ENCODE measurements at regions not wholly inside any gene's neighbourhood (a gene's known extent, or its start where the extent isn't known, plus 50 kb on each side); places are given as distances from the start of the nearest gene placed in this dataset.

GRCh38 chr7:114317450-114318098, 97.0 kb upstream of the FOXP2 start:
- Histone ChIP-seq H4K5ac (ENCODE audit: insufficient read length, low read depth, low read length) (no peak overlapping the region), H3K79me2 (ENCODE audit: insufficient read depth, low read length) (no peaks in the 10 kb centered on the region), H2BK12ac (ENCODE audit: insufficient read length, low read depth, low read length) (no peak overlapping the region), H3K56ac (ENCODE audit: insufficient read length, low read depth, low read length) (no peak overlapping the region), H3K23ac (ENCODE audit: insufficient read length, low read depth, low read length) (no peak overlapping the region), H4K91ac (ENCODE audit: insufficient read length, low read depth, low read length) (no peak overlapping the region), H2BK5ac (ENCODE audit: insufficient read length, low read length) (no peak overlapping the region), H2BK15ac (ENCODE audit: low read depth, low read length) (no peak overlapping the region), H3K79me1 (ENCODE audit: insufficient read depth, low read depth, low read length, poor library complexity, severe bottlenecking) (no peaks in the 10 kb centered on the region), H2BK20ac (ENCODE audit: low read depth, low read length, poor library complexity, severe bottlenecking) (no peak overlapping the region), H3K18ac (ENCODE audit: insufficient read length, low read depth, low read length) (no peak overlapping the region), H3K27me3 (ENCODE audit: insufficient read depth, low read length) (no peaks in the 10 kb centered on the region), H3T11ph (ENCODE audit: low read length) (no peak overlapping the region), H3K23me2 (ENCODE audit: insufficient read length, low read depth, low read length, poor library complexity, severe bottlenecking) (no peaks in the 10 kb centered on the region), H2AFZ (ENCODE audit: low read length) (no peak overlapping the region), H3K4me1 (ENCODE audit: insufficient read depth, low read length) (no peaks in the 10 kb centered on the region), H3K9me3 (ENCODE audit: control insufficient read depth, low read depth, low read length) (no peaks in the 10 kb centered on the region), H2AK5ac (ENCODE audit: insufficient read length, low read length) (no peak overlapping the region), H4K20me1 (ENCODE audit: control insufficient read depth, insufficient read depth, insufficient read length) (no peaks in the 10 kb centered on the region), H3K9ac (ENCODE audit: extremely low read depth, insufficient read length, low read length) (no peak overlapping the region), H3K27ac (ENCODE audit: insufficient read length, low read depth, low read length) (no peak overlapping the region), H2BK120ac (ENCODE audit: low read depth, low read length, poor library complexity, severe bottlenecking) (no peak overlapping the region), H4K8ac (replicated peaks; ENCODE audit: insufficient read length, low read depth, low read length) (no peak overlapping the region), H3K4ac (ENCODE audit: low read depth, low read length) (no peak overlapping the region), H3K4me2 (ENCODE audit: insufficient read depth, insufficient read length, low read length) (no peak overlapping the region), H3K14ac (ENCODE audit: insufficient read depth, low read length) (no peak overlapping the region)
- TF ChIP-seq CTCF (conservative IDR thresholded peaks at IDR 0.05), result no peak
- Mint-ChIP-seq H3K4me1 (peaks cover 16 to 17% of the 10 kb centered on the region in 2 experiments), H3K4me3 (no peak overlapping the region), H3K27ac (peak overlapping the region in 2 of 3 experiments; percentile 8 to 64; a peak in 2 of 7 replicates), H3K9me3 (no peaks in the 10 kb centered on the region), H3K36me3 (ENCODE audit: insufficient read depth in 1 of 3, low read depth in 3 of 3) (no peaks in the 10 kb centered on the region), H3K27me3 (ENCODE audit: low read depth) (no peaks in the 10 kb centered on the region)
- no peak for DNase-seq
- WGBS (ENCODE audit: extremely low coverage, insufficient read length, low lambda C conversion rate), result no CpG with 5 or more reads among the region's 2 CpGs
